ENCODE measurements at regions not wholly inside any gene's neighbourhood (a gene's known extent, or its start where the extent isn't known, plus 50 kb on each side); places are given as distances from the start of the nearest gene placed in this dataset.

DNA sequence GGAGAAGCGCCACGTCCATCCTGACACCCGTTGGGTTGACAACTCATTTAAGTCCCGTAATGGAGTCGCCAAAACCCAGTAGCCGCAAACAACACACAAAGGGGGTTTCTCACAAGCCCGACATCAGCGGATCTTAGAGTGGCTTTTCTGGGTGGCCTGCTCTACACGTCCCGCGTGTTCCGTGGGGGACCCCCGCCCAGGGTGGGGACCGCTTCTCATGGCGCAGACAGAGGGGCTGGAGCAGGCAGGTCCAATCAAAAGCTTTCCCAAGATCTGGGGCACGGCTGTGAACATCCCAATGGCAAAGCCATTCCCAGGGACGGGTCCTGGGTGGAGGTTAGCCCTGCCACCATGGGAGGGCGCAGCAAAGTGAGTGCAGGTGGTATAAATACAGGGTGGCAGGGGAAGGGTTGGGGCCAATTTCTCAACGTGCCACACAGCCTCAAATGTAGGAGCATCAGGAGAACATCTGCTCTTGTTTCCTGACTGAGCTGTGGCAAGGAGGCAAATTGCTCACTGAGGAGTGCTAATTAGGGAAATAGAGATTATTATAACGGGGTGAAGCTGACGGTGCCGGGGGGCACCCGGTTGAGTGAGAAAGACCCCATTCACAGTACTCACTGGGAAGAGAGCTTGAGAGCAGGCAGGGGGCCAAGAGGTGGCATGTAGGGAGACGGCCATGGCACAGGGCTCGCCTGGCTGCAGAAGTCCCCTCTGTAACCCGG is 1447.2 kb downstream of the TBC1D22A start:
- no peak for DNase-seq (ENCODE audit: low read depth in 2 of 2)

DNA sequence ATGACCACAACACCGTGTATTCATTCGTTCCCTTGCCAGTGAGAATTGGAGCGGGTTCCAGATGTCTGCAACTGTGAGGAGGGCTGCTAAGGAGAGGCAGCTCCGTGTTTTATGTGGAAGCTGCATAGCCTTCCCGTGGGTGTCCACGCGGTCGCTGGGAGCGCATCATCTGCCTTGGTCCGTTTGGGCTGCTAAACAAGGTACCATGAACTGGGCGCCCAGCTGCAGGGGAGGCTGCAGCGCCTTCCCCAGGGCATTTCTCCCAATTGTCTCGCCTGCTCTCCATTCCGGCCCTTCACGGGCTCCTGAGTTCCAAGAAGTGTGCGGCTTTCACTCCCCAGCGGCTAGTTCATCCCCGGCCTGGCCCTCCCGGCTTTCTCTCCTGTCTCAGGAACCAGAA is 1446.4 kb downstream of the TBC1D22A start:
- no peak for DNase-seq (ENCODE audit: low read depth in 2 of 2)

DNA sequence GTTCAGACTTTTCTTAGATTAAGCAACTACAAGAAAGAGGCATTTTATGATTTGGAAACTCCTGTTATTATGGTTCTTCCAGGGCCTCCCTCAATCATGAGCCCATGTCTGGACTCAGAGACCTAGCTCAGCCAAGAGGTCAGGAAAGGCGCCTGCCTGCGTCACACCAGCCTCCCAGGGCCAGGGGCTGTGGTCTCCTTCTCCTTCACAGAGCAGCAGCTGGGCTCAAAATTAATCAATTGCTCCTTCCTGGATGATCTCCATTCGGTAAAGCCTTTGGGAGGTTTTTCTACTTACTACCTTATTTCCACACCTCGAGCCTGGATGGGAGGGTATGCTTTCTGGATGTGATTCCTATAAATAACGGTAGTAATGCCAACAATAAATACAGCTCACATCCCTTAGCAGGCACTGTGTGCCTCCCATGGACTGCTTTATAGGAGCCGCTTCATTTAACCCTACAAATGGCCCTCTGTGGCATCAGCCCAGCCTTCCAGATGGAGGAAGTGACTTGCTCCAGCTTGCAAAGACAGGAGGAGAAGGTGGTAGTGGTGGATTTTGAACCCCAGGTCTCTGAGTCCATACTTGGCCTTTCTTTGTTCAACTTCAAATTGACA is 1445.6 kb downstream of the TBC1D22A start:
- no peak for DNase-seq (ENCODE audit: low read depth in 2 of 2)

DNA sequence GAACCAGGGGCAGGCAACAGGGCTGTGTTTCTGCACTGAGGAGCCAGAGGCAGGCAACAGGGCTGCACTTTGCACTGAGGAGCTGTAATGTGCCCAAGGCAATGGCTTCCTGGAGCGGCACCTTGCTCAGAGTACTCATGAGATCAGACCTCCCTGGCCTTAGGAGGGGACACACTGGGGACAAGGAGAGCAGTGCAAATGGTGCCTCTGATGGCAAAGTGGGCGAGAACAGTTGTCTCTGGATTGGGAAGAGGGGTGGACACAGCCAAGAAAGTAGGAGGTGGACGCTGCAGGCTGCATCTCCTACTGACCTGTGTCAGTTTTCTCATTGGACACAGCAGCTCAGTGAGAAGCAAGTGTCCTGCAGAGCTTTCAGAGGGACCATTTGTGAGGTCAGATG is 1443.3 kb downstream of the TBC1D22A start:
- DNase-seq (ENCODE audit: low read depth in 2 of 2), result no peak

DNA sequence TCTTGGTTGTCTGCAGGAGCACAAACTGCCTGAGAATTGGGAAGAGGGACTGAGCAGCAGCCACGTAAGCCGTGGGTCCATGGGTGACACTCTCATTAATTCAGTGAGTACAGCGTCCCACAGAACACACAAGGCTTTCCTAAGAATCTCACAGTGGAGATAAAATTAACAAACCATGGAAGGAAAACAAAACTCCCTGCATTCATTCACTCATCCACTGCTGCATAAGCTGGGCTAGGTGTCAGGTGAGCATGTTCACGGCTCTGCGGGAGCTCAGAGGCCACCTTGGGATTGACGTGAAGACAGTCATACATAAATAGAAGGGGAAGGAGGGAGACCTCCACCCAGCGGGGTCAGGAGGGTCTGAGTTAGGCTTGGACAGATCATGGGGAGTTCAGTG is 1442.7 kb downstream of the TBC1D22A start:
- DNase-seq (ENCODE audit: low read depth in 2 of 2), result no peak

DNA sequence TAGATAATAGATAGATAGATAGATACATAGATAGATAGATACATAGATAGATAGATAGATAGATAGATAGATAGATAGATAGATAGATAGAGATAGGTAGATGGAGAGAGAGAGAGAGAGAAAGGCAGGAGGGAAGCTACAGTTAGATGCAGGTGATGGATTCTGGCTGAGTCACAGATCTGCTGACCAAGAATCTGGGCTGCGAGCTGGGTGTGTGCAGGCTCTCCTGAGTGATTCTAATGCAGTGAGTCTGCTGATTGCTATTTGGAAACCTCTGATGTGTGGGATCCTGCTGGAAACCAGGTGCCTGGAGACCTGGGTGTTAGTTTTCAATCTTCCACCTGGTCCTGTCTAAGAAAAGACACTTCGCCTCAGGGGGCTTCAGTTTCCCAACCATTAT is 1441.8 kb downstream of the TBC1D22A start:
- no peak for DNase-seq (ENCODE audit: low read depth in 2 of 2)

DNA sequence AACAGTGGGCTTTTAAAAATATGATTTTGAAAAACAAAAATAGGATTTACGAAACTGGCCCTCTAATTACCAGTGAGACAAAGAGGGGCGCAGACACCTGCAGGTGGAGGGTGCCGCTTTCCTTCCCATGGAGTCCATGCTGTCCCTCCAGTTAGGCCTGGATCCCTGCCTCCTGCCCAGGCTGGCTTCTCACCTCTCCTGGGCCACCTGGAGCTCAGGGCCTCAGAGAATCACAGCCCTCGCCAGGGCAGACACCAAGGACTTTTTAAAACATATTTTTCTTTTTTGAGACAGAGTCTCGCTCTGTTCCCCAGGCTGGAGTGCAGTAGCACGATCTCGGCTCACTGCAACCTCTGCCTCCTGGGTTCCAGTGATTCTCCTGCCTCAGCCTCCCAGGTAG is 1437.2 kb downstream of the TBC1D22A start:
- no peak for DNase-seq (ENCODE audit: low read depth in 2 of 2)

DNA sequence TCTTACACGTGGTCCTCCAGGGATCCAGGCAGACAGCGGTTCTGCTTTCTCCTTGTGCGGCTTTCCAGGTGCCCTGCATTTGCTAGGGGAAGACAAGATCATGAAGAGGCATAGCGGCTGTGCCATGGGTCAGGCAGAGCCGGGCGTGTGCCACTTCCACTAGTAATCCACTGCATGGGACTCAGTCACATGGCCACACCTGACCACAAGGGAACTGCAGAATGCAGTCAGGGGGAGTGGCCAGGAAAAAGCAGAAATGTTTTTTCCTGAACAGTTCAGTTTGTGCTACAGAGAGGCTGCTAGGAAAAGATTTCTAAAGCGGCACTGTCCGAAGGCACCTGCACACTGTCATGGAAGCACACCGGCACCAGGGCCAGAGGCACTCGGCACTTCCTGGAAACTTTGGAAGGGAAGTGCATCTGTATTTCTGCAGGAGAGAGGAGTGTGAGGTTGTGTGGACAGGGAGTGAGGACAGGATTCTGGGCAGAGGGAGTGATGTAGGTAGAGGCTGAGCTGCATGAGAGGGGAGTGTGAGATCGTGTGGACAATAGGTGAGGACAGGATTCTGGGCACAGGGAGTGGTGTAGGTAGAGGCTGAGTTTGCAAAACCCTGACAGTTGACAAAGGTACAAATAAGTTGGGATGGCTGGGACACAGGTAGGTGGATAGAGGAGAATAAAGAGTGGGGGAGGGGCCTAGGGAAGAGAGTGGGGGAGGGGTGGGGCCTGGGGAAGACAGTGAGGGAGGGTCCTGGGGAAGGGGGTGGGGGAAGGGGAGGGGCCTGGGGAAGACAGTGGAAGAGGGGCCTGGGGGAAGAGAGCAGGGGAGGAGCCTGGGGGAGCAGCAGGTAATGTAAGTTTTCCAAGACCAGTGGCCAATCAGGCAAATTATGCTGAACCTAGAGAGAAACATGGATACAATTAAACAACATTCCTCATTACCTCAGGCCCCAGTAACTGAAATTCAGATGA is 1436.3 kb downstream of the TBC1D22A start:
- no peak for DNase-seq (ENCODE audit: low read depth in 2 of 2)

DNA sequence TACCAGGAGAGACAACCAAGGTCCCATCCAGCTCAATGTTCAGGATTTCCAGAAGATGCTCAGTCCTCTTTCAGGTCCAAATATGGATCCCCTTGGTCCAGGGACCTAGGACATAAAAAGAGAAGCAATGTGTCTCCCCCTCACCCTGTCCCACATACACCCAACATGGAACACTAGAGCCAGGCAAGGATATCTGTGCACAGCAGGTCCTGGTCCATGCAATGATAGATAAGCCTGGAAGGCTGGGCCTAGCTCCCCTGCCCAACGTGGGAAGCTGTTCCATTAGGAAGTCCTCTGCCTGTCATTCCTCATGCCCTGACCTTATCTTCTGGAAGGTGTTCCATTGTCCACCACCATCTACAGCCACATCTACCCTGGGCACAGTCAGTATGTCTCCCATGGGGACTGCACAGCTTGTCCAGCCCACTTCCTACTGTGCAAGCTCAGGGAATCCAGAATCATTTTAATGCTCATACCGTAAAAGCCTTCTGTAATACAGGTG is 1434.8 kb downstream of the TBC1D22A start:
- no peak for DNase-seq (ENCODE audit: low read depth in 2 of 2)

DNA sequence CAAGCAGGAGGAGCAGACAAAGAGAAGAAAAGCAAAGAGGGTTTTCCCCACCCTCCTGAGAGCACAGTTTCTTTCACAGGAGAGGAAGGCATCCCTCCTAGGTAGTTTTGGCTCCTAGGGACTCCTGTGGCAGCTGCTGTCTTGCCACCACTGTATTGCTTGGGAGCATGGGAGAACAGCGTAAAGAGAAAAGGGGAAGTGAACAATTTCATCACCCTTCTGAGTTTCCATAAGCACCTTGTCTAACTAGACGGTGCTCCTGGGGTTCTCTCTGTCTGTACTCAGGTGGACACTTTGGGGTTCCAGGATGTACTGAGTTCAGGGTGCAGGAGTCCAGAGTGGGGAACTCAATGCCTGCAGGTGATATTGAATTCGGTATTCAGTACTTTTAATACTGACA is 1430.5 kb downstream of the TBC1D22A start:
- DNase-seq (ENCODE audit: low read depth in 2 of 2), result no peak

DNA sequence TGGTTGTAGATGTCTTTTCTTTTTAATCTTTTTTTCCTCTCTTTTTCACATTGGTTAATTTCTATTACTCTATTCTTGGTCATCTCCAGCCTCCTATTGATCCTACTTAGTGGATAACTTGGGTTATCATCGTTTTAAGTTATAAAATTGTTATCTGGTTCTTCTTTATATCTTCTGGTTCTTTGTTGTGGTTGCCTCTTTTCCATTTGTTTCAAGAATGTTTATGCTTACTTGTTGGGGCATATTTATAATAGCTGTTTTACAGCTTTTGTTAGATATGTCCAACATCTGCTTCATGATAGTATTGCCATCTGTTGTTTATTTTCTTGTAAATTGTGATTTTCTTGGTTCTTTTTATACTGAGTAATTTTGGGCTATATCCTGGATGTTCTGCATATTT is 1429.6 kb downstream of the TBC1D22A start:
- no peak for DNase-seq (ENCODE audit: low read depth in 2 of 2)

DNA sequence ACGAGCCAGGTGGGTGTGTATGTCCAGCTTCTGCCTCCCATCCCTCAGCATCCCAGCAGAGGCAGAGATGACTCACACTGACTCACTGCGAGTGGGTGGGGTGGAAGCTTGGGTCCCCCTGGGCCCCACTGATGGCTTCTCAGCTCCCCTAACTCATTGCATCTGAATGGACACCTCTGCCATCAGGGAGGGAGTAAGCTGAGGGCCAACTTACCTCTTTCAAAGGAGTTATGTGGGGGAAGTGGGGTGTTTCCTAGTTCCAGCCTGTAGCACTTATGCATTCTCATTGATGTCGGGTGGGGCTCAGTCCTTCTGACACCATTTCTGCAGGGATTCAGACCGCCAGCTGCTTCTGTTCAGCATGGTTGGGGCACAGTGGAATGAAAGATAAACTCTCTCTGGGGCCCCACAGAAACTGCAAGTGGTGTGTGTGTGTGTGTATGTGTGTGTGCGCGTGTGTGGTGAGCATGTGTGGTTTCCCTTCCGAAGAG is 1425.8 kb downstream of the TBC1D22A start:
- DNase-seq (ENCODE audit: low read depth in 2 of 2), result no peak

DNA sequence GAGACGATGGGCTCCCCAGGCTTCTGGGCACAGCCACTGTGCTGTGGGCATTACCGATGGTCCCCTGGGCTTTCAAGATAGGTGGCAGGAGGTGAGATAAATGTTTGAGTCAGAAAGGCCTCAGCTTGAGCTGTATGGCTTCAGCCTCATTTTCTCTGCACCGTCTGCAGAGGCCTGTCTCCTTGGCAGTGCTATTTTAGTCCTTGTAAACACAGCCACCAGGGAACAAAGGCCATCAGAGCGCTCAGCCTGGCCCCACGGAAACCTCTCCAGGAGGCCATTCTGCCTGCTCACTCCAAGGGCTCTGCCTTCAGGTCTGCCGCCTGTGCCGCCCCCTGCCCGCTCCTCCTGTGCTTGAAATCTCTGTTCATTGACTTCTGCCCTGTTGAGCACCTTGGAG is 1424.9 kb downstream of the TBC1D22A start:
- no peak for DNase-seq (ENCODE audit: low read depth in 2 of 2)

DNA sequence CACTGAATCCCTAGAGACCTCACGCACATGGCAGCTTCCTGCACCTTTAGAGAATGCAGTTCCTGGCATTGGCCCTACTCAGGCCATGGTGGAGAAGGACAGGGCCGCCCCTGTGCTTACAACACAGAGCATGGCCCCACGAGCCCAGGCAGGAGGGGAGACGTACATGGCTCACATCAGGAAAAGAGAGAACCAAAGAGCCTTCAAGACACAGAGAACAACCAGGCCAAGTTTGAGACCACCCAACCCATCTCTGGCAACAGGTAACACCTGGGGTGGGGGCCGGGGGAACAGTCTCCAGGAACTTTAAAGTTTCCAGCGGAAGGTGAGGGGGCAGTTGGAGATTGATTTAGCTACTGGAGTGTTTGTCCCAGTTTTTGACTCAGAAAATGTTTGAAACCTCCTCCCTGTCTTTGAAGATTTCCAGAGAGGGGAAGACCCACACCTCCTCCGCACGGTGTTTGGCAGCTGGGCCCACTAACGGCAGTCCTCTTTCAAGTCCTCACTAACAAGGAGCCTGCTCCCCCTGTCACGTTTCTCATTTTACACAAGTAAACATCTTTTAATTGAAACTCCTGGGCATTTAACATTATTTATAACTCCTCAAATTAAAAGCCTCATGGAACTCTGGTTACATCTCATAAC is 1423.8 kb downstream of the TBC1D22A start:
- DNase-seq (ENCODE audit: low read depth in 2 of 2), result no peak

DNA sequence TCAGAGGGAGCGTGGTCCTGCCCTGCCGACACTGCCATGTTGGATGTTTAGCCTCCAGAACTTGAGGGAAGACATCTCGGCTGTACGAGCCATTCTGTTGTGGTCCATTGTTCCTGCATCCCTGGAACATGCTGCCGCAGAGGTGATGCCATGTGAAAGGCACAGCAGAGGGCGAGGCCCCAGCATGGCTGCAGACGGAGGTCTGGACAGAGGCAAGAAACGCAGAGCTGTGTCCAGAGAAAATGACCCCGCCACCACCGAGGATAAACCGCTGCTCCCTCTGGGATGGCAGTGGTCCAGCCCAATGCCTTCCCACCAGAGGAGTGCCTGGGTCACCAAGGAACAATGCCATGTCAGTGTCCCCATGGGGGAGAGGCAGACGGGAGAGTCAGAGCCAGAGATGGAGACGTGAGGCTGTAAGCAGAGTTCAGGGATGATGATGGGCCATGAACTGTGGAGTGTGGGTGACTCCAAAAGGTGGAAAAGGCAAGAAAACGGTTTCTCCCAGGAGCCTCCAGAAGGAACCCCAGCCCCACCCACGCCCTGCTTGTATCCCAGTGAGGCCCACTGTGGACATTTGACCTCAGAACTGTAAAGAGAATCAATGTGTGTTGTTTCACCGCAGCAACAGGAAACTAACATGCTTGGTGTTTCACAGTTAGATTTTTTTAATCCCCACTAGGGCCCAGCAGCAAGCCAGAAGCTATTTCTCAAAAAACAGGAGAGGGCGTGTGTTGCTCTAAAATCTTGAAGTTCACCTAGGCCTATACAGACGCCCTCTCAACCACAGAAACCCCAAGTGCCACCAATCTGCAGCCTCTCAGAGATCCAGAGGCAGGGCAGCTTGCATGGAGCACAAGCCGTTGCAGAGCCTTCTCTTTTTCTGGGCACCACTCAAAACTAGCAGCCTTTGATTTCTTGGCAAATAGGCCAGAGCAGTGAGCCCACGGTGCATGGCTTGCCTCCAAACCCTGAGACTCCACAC is 1422.9 kb downstream of the TBC1D22A start:
- DNase-seq (ENCODE audit: low read depth in 2 of 2), result no peak

DNA sequence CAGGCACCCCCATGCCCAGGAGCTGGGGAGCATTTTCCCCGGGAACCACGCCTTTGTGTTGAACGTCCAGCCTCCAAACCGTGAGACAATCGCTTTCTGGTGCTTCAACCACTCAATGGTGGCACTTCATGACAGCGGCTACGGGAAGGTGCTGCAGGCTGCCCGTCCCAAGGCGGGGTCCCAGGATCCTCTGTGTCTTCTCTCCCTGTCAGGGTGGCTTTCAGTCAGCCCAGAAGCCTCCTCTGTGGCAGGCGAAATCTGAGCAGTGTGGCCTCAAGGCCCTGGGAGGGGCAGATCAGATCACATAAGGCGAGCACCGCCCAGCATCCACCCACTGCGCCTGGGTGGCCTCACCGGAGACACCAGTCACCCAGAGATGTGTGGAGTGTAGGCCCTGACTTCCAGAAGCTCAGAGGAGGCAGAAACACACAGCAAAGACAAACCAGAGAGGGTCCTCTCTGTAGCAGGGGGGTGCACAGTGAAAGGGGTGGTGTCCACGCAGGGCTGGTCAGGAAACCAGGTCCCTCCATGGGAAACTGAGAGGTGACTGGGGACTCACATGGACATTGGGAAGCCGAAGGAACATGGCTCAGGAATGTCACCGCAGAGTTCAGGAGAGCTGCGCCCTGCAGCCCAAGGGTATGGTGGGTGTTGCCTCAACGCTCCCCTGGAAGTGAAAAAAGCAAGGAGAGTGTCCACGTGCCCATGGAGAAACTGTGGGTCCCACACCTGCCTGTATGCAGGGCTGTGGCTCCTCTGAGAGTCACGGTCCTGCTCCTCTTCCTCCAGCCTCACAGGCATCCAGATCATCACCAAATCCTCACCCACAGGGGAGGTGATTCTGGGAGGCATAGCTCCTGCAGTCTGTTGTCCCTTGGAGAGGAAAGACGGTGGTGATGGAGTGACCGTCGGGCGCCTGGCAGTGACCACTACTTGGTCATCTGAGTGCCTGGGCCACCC is 1420.7 kb downstream of the TBC1D22A start:
- DNase-seq (ENCODE audit: low read depth in 2 of 2), result no peak

DNA sequence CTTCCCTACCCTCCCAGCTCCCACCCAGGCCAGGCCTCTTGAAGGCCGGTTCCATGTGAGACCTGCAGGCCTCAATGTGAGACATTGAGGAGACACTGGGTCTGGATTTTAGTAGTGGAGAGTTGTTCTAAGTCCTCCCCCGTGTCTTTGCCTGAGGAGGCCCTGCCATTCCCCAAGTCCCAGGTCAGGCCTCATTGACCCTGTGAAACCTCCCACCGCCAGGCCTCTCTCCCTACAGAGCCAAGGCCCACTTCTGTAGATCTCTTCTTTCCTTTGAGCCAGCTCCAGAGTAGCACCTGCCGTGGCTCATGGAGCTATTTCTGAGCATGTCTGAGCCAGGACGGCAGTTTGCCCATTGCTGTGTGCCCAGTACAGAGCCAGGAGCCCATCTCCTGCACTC is 1419.6 kb downstream of the TBC1D22A start:
- DNase-seq (ENCODE audit: low read depth in 2 of 2), result no peak

DNA sequence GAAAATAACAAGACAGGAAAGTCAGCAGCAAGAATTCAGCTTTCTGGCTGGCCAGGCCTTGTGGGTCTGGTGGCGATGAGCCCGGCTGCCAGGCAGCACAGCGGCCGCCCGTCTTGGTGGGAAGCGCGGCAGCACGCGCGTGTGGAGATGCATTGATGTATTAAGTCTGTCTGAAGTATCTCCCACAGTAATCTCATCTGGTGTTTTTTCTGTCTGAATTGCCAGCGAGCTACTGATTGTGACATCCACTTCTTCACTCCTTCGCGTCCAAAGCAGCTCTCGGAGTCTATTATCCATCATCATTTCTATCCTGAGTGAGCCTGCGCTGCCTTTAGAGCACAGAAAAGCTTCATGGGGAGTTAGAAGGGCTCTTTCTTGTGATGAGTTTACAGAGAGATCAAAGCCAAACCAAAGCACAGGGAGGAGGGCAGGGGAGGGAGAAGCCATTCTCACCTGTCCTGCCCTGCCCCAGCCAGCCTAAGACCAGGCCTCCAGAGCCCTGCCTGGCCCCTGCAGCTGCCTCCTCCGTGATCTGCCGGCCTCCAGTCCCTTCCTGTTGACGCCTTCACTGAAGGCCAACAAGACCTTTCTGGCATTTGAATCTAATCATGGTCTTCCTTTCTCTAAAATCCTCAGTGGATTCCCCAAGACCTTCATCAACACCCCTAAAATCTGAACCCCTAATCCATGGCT is 1419.0 kb downstream of the TBC1D22A start:
- DNase-seq (ENCODE audit: low read depth in 2 of 2), result no peak

DNA sequence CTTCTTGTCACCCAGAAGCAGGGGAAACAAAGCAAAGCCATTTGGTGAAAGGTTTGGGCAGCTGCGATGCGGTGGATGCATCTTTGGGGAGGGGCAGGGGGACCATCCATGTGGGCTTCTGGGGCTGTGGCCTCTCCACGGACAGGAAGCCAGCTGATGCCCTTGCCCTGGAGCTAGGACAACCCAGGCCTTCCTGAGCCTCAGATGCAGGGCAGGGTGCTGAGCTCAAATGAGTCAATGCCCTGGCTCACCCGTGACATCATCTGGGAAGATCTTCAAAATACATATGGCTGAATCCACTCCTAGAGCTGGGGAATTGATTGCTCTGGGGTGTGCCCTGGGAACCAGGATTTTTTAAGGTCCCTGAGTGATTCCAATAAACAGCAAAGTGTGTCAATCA is 1418.2 kb downstream of the TBC1D22A start:
- DNase-seq (ENCODE audit: low read depth in 2 of 2), result no peak
